Small intestine (tissue), 7 donors: ENCODE measurements at regions not wholly inside any gene's neighbourhood (a gene's known extent, or its start where the extent isn't known, plus 50 kb on each side); places are given as distances from the start of the nearest gene placed in this dataset.

ENCODE experiments used
- DNase-seq, 2 donors: peaks; one replicate each; pipeline versions ENCODE4 v3.0.0 to v3.0.0-alpha.2; 2013
- FAIRE-seq: peaks from 2 replicates; lab custom pipeline; 2012; peaks lifted over from hg19 to GRCh38; lab: Jason Lieb, UNC
- H3K27ac ChIP-seq, 3 donors: one replicate each; pipeline ENCODE4 v1.5.1; 2013; ENCODE audit warnings: low read length in 2 of 3, mild to moderate bottlenecking in 2 of 3, control low read depth in 1 of 3, inconsistent platforms in 1 of 3, low read depth in 1 of 3, moderate library complexity in 1 of 3
- H3K27me3 ChIP-seq, 3 donors: one replicate each; pipeline ENCODE4 v1.6.1; 2013; ENCODE audit warnings: low read length in 3 of 3, inconsistent platforms in 1 of 3; ENCODE audit not compliant: control insufficient read depth in 3 of 3, insufficient read depth in 3 of 3
- H3K36me3 ChIP-seq, 3 donors: one replicate each; pipeline ENCODE4 v1.6.1; 2013; ENCODE audit warnings: low read length in 3 of 3, inconsistent platforms in 1 of 3, low read depth in 1 of 3, mild to moderate bottlenecking in 1 of 3, moderate library complexity in 1 of 3; ENCODE audit not compliant: control insufficient read depth in 3 of 3, insufficient read depth in 2 of 3
- H3K4me1 ChIP-seq, 3 donors: one replicate each; pipeline ENCODE4 v1.6.1; 2013; ENCODE audit warnings: low read length in 2 of 3, inconsistent platforms in 1 of 3, low read depth in 1 of 3, mild to moderate bottlenecking in 1 of 3, moderate library complexity in 1 of 3; ENCODE audit not compliant: control insufficient read depth in 3 of 3, insufficient read depth in 2 of 3
- H3K4me3 ChIP-seq, 3 donors: one replicate each; pipeline ENCODE4 v1.5.1; 2013; ENCODE audit warnings: low read length in 3 of 3, control low read depth in 1 of 3, inconsistent platforms in 1 of 3, low read depth in 1 of 3, mild to moderate bottlenecking in 1 of 3, moderate library complexity in 1 of 3
- H3K9me3 ChIP-seq, 2 donors: one replicate each; pipeline ENCODE4 v1.6.1; 2013; ENCODE audit warnings: low read depth in 1 of 2, low read length in 1 of 2; ENCODE audit not compliant: control insufficient read depth in 2 of 2, insufficient read depth in 1 of 2
- WGBS, 3 donors: extraction: QIAGEN DNeasy Blood & Tissue Kit; methylation state at CpG; one replicate each; pipeline ENCODE4 v1.1.7; 2013; 5-methylcytosine and 5-hydroxymethylcytosine counted together
- donor health status: healthy with polysubstance abuse.
- donor health status: control.
- donor health status: control.
- donor health status: Bipolar disorder and iron deficiency.
- donor health status: healthy.

GRCh38 chr15:37824717-37825382 is 109.6 kb upstream of the TMCO5A start:
- H3K36me3 ChIP-seq: no peaks in the 10 kb centered on the region
- H3K4me1 ChIP-seq: no peaks in the 10 kb centered on the region
- no peaks in the 10 kb centered on the region for H3K27me3 ChIP-seq
- DNase-seq: no peak
- WGBS, 3 donors: 63 to 69% (median 64%) methylated on average over 6 of the region's 6 CpGs
- no peak overlapping the region for H3K27ac ChIP-seq
- FAIRE-seq: no peak
- no peaks in the 10 kb centered on the region for H3K9me3 ChIP-seq
- no peak overlapping the region for H3K4me3 ChIP-seq

- Histone ChIP-seq H3K27ac (no peak overlapping the region), H3K27me3 (no peaks in the 10 kb centered on the region), H3K9me3 (no peaks in the 10 kb centered on the region), H3K4me3 (no peak overlapping the region), H3K4me1 (no peaks in the 10 kb centered on the region), H3K36me3 (no peaks in the 10 kb centered on the region)
- no peak for FAIRE-seq
- DNase-seq: no peak
- 27 to 43% (median 29%) methylated on average over 3 of the region's 3 CpGs for WGBS, 3 donors
Measured at GRCh38 chr15:37837276-37837675, 97.2 kb upstream of the TMCO5A start.

- WGBS, 3 donors: 71 to 81% (median 77%) methylated on average over 3 of the region's 3 CpGs
- Histone ChIP-seq H3K9me3 (no peaks in the 10 kb centered on the region), H3K27me3 (no peaks in the 10 kb centered on the region), H3K27ac (no peak overlapping the region), H3K36me3 (no peaks in the 10 kb centered on the region), H3K4me3 (no peak overlapping the region), H3K4me1 (no peaks in the 10 kb centered on the region)
- DNase-seq (no peak), FAIRE-seq (no peak)
Measured at GRCh38 chr15:37847776-37848175, 86.7 kb upstream of the TMCO5A start.

GRCh38 chr15:37856109-37856508 is 78.3 kb upstream of the TMCO5A start:
- DNase-seq (no peak), FAIRE-seq (no peak)
- H3K4me3 ChIP-seq: no peak overlapping the region
- no peaks in the 10 kb centered on the region for H3K36me3 ChIP-seq
- H3K9me3 ChIP-seq: no peaks in the 10 kb centered on the region
- no peaks in the 10 kb centered on the region for H3K27me3 ChIP-seq
- 84 to 90% (median 89%) methylated on average over 5 of the region's 5 CpGs for WGBS, 3 donors
- no peaks in the 10 kb centered on the region for H3K4me1 ChIP-seq
- no peak overlapping the region for H3K27ac ChIP-seq

- FAIRE-seq: no peak
- H3K9me3 ChIP-seq: no peaks in the 10 kb centered on the region
- no peaks in the 10 kb centered on the region for H3K36me3 ChIP-seq
- no peak overlapping the region for H3K4me3 ChIP-seq
- H3K4me1 ChIP-seq: no peaks in the 10 kb centered on the region
- no peak overlapping the region for H3K27ac ChIP-seq
- WGBS, 3 donors: 44 to 82% (median 59%) methylated on average over 2 of the region's 2 CpGs
- no peak for DNase-seq
- H3K27me3 ChIP-seq: no peaks in the 10 kb centered on the region
Measured at GRCh38 chr15:37860896-37861295, 73.5 kb upstream of the TMCO5A start.

- no peaks in the 10 kb centered on the region for H3K27me3 ChIP-seq
- H3K36me3 ChIP-seq: no peaks in the 10 kb centered on the region
- no peaks in the 10 kb centered on the region for H3K9me3 ChIP-seq
- DNase-seq (no peak), FAIRE-seq (no peak)
- 68 to 84% (median 80%) methylated on average over 1 of the region's 1 CpG for WGBS, 3 donors
- no peaks in the 10 kb centered on the region for H3K4me1 ChIP-seq
- H3K4me3 ChIP-seq: no peak overlapping the region
- no peak overlapping the region for H3K27ac ChIP-seq
Measured at GRCh38 chr15:37865687-37866086, 68.8 kb upstream of the TMCO5A start.

- Histone ChIP-seq H3K4me1 (no peaks in the 10 kb centered on the region), H3K36me3 (no peaks in the 10 kb centered on the region), H3K9me3 (no peaks in the 10 kb centered on the region), H3K27ac (no peak overlapping the region), H3K27me3 (no peaks in the 10 kb centered on the region), H3K4me3 (no peak overlapping the region)
- FAIRE-seq (no peak), DNase-seq (no peak)
Measured at GRCh38 chr15:37870711-37871110, 63.7 kb upstream of the TMCO5A start.

GRCh38 chr15:37872661-37873060 is 61.8 kb upstream of the TMCO5A start:
- Histone ChIP-seq H3K9me3 (no peaks in the 10 kb centered on the region), H3K36me3 (no peaks in the 10 kb centered on the region), H3K4me1 (no peaks in the 10 kb centered on the region), H3K4me3 (no peak overlapping the region), H3K27me3 (no peaks in the 10 kb centered on the region), H3K27ac (no peak overlapping the region)
- no peak for DNase-seq
- FAIRE-seq: no peak
- 33 to 53% (median 41%) methylated on average over 9 of the region's 9 CpGs for WGBS, 3 donors

- Histone ChIP-seq H3K27ac (no peak overlapping the region), H3K27me3 (no peaks in the 10 kb centered on the region), H3K4me3 (no peak overlapping the region), H3K9me3 (no peaks in the 10 kb centered on the region), H3K36me3 (no peaks in the 10 kb centered on the region), H3K4me1 (no peaks in the 10 kb centered on the region)
- DNase-seq: no peak
- 62 to 74% (median 65%) methylated on average over 3 of the region's 3 CpGs for whole genome bisulfite sequencing, 3 donors
- no peak for FAIRE-seq
Measured at GRCh38 chr15:37873336-37873735, 61.1 kb upstream of the TMCO5A start.
